ENCODE measurements at regions not wholly inside any gene's neighbourhood (a gene's known extent, or its start where the extent isn't known, plus 50 kb on each side); places are given as distances from the start of the nearest gene placed in this dataset.

- TF ChIP-seq CTCF (IDR thresholded peaks at IDR 0.05; ENCODE audit: low read depth, low read length) (no peak), MAX (IDR thresholded peaks at IDR 0.05; ENCODE audit: low read depth, low read length) (no peak), POLR2A (IDR thresholded peaks at IDR 0.05; ENCODE audit: extremely low read depth, insufficient read length) (no peak)
These were observed 120.6 kb downstream of the SEM1 start for GRCh38 chr7:96589038-96589437.

Data from NB4 (cell line).